Jurkat, Clone E6-1 (cell line): ENCODE measurements at regions not wholly inside any gene's neighbourhood (a gene's known extent, or its start where the extent isn't known, plus 50 kb on each side); places are given as distances from the start of the nearest gene placed in this dataset.
A peak's percentile ranks its signal among the peaks of the same experiment; 100 is the strongest.
"Not testable (repeated sequence)": the region's sequence is repeated elsewhere in the genome, so short reads cannot be mapped to it uniquely, and the experiment has no call there.

Experiments
- DNase-seq: peaks from one replicate; pipeline ENCODE4 v3.0.0-alpha.2; 2011; ENCODE audit warnings: low read depth, low spot score
- H3K4me3 ChIP-seq: 2 replicates; pipeline ENCODE4 v1.5.1; 2011; ENCODE audit warnings: mild to moderate bottlenecking, low read length, control low read depth, moderate library complexity

DNA sequence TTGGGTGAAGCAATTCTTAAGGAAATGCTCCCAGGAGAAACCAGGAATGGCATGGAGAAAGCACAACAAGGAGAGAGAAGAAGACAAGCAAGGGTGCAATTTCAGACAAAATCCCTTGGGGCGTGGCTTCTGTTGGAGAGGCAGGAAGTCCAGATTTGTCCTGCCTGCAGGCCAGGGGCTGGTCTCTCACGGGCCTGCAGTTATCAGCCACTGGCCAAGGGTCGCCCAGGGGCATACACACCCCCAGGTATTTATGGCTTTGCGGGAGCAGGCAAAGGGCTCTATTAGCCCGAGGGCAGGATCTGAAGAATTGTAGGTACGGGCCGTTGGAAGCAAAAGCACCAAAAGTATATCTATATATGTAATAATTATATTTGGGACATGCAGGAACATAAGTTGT lies 87.7 kb downstream of the IYD start:
- DNase-seq: no peak
- no peak overlapping the region for H3K4me3 ChIP-seq

DNA sequence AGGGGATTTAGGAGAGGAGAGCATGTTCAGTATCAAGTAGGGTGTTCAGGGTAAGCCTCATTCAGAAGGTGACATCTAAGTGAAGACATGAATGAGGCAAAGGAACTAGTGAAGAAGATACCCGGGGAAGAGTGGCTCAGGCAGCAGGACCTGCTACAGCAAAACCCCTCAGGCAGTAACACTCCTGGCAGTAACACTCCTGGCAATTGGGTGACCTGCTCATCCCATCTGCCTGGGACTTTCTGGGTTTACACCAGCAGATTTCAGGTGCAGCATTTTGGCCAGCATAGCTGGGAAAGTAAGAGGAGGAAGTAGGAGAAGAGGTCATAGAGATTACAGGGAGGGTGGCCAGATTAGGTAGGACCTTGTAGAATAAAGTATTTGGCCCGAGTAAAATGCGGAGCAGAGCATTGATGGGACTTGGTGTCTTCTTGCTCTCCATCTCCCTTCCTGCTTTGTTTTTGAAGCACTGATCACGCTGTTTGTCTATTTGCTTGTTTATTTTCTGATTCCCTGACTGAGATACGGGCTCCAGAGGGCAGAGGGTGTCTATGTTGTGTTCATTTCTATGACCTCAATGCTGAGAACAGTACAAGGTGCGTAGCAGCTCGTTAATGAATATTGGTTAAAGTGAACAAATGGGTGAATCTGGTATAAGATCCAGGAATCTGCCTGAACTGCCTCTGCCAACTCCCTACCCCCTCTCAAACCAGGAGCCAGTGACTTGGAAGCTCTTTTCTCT lies 88.3 kb downstream of the IYD start:
- no peak for DNase-seq
- no peak overlapping the region for H3K4me3 ChIP-seq

DNA sequence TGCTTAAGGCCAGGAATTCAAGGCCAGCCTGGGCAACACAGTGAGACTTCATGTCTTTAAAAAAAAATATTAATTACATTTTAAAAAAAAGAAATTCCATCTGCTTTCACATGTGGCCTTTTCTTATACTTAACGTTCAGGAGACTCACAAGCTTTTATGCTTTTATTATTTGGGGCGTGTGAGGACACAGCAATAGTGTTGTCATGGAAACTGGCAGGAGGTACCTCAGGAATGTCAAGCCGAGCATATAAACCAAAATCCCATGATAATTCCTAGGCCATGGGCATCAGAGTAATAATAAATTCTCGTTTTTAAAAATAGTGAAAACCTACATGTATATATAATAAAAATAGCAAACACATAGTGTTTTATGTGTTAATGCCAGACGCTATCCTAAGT lies 89.8 kb downstream of the IYD start:
- DNase-seq: no peak
- H3K4me3 ChIP-seq: no peak overlapping the region

DNA sequence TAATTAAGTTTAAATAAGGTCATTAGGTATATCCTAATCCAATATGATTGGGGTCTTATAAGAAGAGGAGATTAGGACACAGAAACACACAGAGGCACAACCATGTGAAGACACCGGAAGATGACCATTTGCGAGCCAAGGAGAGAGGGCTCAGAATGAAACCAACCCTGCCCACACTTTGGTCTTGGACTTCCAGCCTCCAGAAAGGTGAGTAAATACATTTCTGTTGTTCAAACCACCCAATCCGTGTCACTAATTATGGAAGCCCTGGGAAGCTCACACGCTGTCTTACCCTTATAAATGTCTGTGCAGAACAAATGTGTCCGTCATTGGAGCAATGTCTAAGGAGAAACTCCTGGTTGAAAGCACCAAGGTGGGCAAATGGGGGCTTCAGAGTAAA lies 95.0 kb downstream of the IYD start:
- DNase-seq: no peak
- H3K4me3 ChIP-seq: no peak overlapping the region

DNA sequence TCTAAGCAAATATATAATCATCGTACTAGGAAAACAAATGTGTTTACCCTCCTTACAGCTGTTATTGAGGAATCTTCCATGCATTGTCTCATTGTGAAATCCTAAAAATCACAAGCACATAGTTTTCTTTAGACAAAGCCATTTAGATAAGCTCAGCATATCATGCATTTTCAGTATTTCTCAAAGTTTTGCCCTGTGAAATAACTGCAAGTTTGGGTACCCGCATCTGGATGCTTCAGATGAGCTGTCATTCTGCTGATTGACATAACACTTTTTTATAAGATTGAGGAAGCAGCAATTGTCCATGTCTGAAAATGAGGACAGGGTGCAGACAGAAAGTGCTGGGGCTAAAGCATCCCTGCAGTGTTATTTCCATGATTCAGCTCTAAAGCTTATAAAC lies 96.2 kb downstream of the IYD start:
- DNase-seq: no peak
- H3K4me3 ChIP-seq: no peak overlapping the region

DNA sequence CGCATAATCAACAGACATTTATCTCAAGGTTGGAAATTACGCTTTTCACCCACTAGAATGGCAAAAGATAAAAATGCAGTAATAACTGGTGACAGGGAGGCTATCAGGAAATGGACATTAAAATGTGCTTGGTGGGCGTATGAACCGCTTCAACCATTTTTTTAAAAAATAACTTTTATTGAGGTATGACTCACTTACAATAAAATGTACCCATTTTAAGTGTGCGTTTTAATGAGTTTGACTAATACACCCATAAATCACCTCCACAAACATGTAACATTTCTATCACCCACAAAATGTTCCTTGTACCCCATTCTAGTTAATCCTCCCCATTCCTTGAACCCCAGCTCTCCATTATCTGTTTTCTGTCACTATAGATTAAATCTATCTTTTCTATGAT lies 96.8 kb downstream of the IYD start:
- no peak for DNase-seq
- no peak overlapping the region for H3K4me3 ChIP-seq

DNA sequence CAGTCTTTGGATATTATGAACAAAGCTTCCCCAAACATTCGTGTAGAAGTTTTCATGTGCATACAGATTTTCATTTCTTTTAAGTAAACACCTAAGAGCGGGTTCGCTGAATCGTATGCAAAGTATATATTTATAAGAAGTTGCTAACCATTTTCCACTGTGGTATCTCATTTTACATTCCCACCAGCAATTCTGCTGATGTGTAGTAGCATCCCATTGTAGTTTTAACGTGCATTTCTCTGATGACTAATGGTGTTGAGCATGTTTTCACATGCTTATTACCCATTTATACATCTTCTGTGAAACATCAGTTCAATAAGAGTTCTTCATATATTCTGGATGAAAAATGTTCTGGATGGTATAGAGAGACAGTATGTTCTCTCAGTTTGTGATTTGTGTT lies 97.4 kb downstream of the IYD start:
- H3K4me3 ChIP-seq: no peak overlapping the region
- no peak for DNase-seq

DNA sequence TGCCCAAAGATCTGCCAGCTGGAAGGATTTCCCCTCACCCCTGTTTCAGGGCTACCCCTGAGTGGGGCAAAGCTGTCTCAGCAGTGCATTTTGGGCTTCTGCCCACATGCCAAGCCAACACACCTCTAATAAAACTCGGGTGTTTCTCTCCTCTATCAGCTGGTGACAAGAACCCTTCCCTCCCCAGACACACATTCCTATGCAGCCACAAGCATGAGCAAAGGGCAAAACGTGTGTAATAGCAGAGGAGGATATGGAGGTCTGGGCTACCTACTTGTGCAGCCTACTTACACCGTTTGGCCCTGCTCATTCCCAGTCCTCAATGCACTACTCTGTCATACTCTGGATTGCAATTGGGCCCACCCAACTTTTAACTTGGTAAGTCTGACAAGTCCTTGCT lies 101.3 kb downstream of the IYD start:
- DNase-seq: no peak

DNA sequence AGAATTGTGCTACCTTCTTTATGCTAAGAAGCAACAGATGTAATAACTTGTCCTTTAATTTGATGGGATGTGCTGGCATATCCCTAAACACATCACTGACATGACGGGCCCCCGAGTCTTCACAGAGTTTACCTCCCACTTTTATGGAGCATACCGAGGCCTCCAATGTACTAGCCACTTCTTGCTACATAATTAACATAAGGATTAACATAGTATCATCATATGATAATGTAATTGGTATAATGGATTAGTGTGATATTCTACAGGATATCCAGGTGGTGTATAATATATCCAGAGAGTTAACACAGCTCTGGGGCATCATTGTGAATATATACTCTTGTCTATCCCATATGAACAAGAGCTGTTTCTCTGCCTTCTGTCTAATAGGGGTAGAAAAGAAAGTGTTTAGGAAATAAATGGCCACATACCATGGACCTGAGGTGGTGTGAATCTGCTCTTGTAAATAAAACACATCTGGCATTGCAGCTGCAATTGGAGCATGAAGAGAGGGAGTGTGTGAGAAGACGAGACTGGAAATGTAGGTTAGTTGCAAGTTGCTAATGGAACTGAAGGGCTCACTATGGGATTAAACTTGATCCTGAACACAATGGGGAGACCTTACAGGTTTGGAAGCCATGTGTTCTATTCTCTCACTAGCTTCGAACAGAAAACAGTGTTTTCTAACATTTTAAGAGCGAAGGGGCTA lies 102.3 kb downstream of the IYD start:
- DNase-seq: no peak
- H3K4me3 ChIP-seq: no peak overlapping the region

More for the DNA sequence above, 101.3 kb downstream of the IYD start:
- no peak overlapping the region for H3K4me3 ChIP-seq

DNA sequence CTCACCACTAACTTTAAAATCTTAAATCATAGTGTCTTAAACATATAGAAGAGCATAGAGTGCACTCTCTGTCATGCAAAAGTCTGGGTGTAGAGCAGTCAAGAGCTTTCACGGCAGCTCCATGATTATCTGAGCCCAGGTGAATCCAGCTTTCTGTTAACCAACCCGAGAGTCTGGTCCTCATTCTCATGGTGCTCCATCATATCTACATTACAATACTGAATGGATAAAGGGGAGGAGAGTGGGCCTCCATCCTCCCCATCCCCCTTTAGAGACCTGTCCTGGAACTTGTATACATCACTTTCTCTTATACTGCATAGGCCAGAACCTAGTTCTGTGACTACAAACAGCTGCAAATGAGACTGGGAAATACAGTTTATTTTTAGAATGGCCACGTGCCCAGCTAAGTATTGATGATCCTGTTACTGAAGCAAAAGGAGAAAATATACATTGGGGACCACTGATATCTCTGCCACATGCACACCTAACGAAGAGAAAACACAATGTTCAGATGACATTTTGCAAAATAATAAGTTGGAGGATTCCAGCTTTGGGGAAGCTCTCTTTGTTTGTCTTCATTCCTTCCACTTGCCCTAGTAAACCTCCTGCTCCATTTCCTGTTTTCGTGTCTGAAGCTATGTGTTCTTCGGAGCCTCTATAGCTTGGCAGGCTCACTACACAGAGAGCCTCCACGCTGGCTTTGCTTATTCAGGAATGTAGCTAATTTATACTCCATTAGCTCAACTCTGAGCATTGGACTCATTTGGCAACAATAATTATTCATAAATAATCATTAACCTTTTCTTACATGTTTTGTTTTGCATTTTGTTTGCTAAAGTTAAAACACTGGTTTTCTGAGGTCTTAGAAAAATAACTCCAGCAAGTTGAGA lies 110.1 kb downstream of the IYD start:
- no peak for DNase-seq

DNA sequence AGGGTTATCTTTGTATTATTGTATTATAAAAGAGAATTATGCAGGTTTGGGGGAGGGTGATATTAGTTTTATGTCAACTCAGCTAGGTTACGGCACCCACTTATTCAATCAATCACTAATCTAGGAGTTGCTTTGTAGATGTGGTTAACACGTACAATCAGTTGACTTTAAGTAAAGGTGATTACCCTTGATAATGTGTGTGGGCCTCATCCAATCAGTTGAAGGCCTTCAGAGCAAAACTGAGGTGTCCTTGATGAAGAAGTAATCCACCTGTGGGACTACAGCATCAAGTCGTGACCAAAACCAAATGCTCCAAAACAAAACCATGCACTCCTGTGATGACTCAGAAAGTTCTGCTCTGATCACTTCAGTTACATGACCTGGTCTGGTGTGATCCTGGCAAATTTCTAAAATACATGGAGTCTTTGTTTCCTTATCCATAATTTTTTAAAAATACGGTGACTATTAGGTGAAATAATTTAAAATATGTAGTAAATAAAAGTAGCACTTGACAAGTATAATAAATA lies 114.1 kb downstream of the IYD start:
- no peak for DNase-seq
- H3K4me3 ChIP-seq: no peak overlapping the region

More for the DNA sequence above, 110.1 kb downstream of the IYD start:
- no peak overlapping the region for H3K4me3 ChIP-seq

DNA sequence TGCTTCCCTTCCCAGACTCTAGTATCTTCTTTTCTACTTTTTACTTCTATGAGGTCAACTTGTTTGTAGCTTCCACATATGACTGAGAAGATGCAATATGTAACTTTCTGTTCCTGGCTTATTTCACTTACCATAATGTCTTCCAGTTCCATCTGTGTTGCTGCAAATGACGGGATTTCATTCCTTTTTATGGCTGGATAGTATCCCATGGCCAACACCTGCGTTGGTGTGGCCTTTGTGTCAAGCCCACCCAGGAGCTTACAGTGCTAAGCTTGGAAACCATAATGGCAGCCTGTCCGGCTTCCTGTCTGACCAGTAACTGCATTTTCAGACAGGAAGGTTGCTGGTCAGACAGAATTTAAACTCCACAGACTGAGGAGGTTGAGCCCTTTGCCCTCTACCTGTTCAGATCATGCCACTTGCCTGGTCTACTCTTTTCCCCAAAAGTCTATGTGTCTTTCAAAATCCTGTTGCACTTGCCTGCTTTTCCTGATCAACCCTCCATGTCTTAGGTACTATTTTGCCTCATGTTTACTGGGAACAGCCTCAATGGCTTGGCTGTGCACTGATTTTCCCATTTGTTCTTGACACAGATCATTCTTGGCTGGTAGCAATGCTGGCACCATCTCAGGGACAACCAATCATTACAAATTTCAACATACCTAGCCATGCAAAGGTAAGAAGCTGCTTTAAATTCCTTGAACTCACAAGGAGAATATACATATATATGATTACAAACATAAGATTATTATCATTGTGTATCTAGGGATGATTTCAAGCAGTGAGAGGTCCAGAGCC lies 114.3 kb upstream of the PLEKHG1 start:
- DNase-seq: no peak
- H3K4me3 ChIP-seq: no peak overlapping the region

DNA sequence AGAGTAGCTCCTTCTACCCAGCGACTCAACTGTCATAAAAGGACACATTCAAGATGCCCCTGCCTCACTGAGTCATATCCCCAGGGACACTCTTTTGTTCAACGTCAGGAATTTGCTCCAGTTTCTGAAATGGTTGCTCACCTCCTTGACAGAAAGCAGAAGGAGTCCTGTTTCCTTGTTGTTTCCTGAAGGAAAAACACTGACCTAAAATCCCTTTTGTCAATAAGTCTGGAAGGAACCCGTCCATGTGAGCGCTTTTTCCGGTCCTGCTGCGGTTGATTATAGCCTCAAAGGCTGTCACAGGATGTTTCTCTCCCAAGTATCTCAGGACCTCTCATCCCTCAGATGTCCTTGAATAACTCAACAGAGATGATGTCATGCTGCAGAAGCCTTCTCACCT lies 113.6 kb upstream of the PLEKHG1 start:
- no peak for DNase-seq
- no peak overlapping the region for H3K4me3 ChIP-seq

DNA sequence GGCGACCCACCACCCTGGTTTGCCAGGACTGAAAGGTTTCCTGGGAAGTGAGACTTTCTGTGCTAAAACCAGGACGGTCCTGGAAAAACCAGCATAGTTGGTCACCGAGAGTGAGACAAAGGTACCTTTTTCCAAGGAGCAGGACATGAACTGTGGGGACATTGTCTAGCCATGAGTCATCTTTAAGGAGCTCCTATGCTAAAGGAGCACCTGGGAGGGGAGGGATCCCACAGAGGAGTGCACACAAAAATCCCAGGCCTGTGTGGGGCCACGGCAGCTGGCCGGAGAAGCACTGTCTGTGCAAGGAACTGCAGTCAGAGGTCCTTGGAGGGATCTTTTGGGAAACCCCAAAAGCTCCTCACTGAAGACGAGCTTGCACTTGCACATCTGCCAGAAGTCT lies 109.1 kb upstream of the PLEKHG1 start:
- no peak overlapping the region for H3K4me3 ChIP-seq
- no peak for DNase-seq

DNA sequence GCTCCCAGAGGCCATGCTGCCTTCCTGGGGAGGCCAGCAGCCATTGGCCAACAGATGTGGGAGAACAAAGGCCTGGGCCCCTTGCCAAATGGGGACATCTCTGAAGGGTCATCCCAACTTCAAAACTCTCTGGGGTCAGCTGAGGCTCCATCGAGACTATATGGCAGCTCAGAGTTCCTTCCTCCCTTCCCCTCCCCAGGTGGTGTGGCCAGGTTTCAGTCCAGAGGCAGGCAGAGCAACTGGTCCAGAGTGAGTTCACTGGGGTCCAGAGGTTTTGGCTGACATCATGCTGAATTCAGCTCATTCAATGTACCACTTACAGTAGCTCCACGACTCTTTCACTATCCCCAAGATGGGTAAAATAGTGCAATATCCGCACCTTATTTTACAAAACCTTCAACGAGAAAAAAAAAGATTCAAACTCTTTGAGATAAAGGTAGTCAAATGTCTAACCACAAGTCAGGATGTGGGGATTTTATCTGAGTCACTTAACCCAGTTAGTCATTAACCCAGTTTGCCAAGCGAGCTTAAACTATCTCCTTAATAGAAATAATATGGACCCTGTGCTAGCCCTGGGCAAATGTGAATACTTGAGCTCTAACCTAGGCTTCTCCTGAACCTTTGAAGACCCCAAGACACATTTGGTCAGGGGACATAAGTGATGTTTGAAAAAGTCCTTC lies 108.4 kb upstream of the PLEKHG1 start:
- DNase-seq: peak; percentile 28
- H3K4me3 ChIP-seq: no peak overlapping the region

DNA sequence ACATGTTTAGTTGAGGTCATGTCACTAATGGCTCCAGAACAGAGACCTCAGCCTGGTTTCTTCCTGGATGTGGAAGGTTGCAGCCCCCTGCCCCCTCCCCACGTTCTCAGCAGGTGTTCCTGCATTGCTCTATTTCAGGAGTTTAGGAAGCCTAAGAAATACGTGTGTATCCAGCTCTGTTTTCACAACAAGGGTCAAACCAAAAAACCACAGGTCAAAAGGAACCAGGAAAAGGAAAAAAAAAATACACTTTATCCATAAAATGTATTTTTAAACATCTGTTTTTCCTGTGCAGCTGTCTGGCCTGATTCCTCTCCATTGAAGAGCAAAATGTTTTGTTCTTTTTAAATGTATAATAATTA lies 107.9 kb upstream of the PLEKHG1 start:
- DNase-seq: no peak
- no peak overlapping the region for H3K4me3 ChIP-seq

DNA sequence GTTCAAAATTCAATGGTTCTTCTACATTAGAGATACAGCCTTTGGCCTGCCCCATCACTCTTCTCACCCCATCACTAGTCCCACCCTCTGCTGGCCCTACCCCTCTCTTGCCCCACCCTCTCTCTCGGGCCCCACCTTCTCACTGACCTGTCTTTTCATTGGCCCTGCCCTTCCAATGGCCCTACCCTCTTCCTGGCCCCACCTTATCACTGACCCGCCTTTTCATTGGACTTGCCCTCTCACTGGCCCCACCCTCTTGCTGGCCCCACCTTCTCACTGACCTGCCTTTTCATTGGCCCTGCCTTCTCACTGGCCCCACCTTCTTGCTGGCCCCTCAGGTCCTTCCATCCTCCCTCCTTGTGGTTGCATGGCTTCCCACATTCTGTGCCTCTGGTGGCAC lies 107.2 kb upstream of the PLEKHG1 start:
- no peak for DNase-seq
- no peak overlapping the region for H3K4me3 ChIP-seq

DNA sequence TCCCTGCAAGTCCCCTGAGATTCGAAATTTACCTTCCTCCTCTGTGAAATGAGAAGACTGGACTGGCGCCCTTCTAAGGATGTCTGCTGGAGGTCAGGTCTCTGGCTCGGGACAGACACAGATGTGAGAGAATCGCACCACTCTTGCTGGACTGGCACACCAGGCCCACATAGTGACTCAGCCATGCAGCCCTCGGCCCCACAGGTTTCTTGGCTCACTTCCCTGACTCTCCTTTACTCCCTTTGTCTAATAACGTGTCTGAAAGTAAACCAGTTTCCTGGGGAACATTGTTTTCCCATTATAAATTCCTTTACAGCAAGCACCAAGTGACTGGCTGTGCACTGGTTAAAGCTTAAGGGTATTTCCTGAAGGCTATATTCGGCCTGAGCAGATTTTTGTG lies 106.7 kb upstream of the PLEKHG1 start:
- H3K4me3 ChIP-seq: no peak overlapping the region
- DNase-seq: no peak

DNA sequence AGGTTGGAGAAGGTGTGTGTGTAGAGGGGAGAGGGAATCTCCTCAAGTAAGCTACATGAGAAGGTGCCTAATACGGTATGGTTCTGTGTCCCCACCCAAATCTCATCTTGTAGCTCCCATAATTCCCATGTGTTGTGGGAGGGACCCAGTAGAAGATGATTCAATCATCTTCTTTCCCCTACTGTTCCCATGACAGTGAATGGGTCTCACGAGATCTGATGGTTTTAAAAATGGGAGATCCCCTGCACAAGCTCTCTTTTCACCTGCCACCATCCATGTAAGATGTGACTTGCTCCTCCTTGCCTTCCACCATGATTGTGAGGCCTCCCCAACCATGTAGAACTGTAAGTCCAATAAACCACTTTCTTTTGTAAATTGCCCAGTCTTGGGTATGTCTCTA lies 106.1 kb upstream of the PLEKHG1 start:
- not testable (repeated sequence) for H3K4me3 ChIP-seq, DNase-seq
